ENCODE measurements at regions not wholly inside any gene's neighbourhood (a gene's known extent, or its start where the extent isn't known, plus 50 kb on each side); places are given as distances from the start of the nearest gene placed in this dataset.

- Histone ChIP-seq H3K79me2 (ENCODE audit: insufficient read depth, low read length) (no peaks in the 10 kb centered on the region), H3K27ac (ENCODE audit: low read depth, low read length, poor library complexity, severe bottlenecking) (no peak overlapping the region), H3K4me1 (ENCODE audit: insufficient read depth, low read length, severe bottlenecking) (no peaks in the 10 kb centered on the region), H3K9me3 (ENCODE audit: low read length) (no peaks in the 10 kb centered on the region), H3K4me3 (ENCODE audit: low read depth, low read length, poor library complexity, severe bottlenecking) (no peak overlapping the region), H2AFZ (ENCODE audit: low read length) (no peak overlapping the region), H3K9me2 (ENCODE audit: low read depth, low read length) (no peaks in the 10 kb centered on the region), H3F3A (ENCODE audit: insufficient read depth, low read length) (no peaks in the 10 kb centered on the region), H3K36me3 (ENCODE audit: insufficient read depth, low read length) (no peaks in the 10 kb centered on the region), H3K4me2 (ENCODE audit: low read length) (no peak overlapping the region), H3K27me3 (ENCODE audit: insufficient read depth, low read length) (no peaks in the 10 kb centered on the region), H3K9ac (ENCODE audit: low read length) (no peak overlapping the region), H4K20me1 (ENCODE audit: insufficient read depth, low read length) (no peaks in the 10 kb centered on the region)
- TF ChIP-seq, protein P1, sequence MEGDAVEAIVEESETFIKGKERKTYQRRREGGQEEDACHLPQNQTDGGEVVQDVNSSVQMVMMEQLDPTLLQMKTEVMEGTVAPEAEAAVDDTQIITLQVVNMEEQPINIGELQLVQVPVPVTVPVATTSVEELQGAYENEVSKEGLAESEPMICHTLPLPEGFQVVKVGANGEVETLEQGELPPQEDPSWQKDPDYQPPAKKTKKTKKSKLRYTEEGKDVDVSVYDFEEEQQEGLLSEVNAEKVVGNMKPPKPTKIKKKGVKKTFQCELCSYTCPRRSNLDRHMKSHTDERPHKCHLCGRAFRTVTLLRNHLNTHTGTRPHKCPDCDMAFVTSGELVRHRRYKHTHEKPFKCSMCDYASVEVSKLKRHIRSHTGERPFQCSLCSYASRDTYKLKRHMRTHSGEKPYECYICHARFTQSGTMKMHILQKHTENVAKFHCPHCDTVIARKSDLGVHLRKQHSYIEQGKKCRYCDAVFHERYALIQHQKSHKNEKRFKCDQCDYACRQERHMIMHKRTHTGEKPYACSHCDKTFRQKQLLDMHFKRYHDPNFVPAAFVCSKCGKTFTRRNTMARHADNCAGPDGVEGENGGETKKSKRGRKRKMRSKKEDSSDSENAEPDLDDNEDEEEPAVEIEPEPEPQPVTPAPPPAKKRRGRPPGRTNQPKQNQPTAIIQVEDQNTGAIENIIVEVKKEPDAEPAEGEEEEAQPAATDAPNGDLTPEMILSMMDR (IDR thresholded peaks at IDR 0.05; ENCODE audit: low read length): no peak
- no peak for TF ChIP-seq EZH2 (IDR thresholded peaks at IDR 0.05; ENCODE audit: borderline replicate concordance, low read length)
Measured at GRCh38 chr20:39631557-39631956, 669.4 kb downstream of the DHX35 start.

- Histone ChIP-seq H4K20me1 (ENCODE audit: insufficient read depth, low read length) (no peaks in the 10 kb centered on the region), H2AFZ (ENCODE audit: low read length) (no peak overlapping the region), H3K4me1 (ENCODE audit: insufficient read depth, low read length, severe bottlenecking) (no peaks in the 10 kb centered on the region), H3F3A (ENCODE audit: insufficient read depth, low read length) (no peaks in the 10 kb centered on the region), H3K9me3 (ENCODE audit: low read length) (no peaks in the 10 kb centered on the region), H3K27me3 (ENCODE audit: insufficient read depth, low read length) (no peaks in the 10 kb centered on the region), H3K9me2 (ENCODE audit: low read depth, low read length) (no peaks in the 10 kb centered on the region), H3K9ac (ENCODE audit: low read length) (no peak overlapping the region), H3K27ac (ENCODE audit: low read depth, low read length, poor library complexity, severe bottlenecking) (no peak overlapping the region), H3K36me3 (ENCODE audit: insufficient read depth, low read length) (no peaks in the 10 kb centered on the region), H3K4me2 (ENCODE audit: low read length) (no peak overlapping the region), H3K4me3 (ENCODE audit: low read depth, low read length, poor library complexity, severe bottlenecking) (no peak overlapping the region), H3K79me2 (ENCODE audit: insufficient read depth, low read length) (no peaks in the 10 kb centered on the region)
- TF ChIP-seq, protein P1 (IDR thresholded peaks at IDR 0.05; ENCODE audit: low read length): no peak
- TF ChIP-seq EZH2 (IDR thresholded peaks at IDR 0.05; ENCODE audit: borderline replicate concordance, low read length): no peak
Measured at GRCh38 chr20:39630215-39630908, 668.2 kb downstream of the DHX35 start.

DNA sequence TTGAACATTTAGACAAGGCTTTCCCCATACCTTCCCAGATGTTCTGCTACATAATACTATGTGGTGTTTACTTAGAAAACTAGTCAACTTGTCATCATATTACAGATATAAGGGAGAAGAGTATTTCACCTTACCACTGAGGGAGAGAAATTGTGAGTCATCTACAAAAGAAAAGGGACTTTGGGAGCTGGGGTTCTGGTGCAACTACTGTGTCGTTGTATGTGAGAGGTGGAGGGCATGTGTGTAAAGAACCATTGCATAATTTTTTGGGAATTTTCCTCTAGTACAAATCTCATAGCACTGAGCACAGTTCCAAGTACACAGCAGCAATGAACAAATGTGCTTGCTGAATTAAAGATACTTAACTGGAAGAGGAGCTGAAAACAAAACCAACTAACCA is 665.6 kb downstream of the DHX35 start:
- no peak overlapping the region for H3K4me2 ChIP-seq (ENCODE audit: low read length)
- H3K27ac ChIP-seq (ENCODE audit: low read depth, low read length, poor library complexity, severe bottlenecking): no peak overlapping the region
- H2AFZ ChIP-seq (ENCODE audit: low read length): no peak overlapping the region
- no peaks in the 10 kb centered on the region for H3K27me3 ChIP-seq (ENCODE audit: insufficient read depth, low read length)
- H3K9me3 ChIP-seq (ENCODE audit: low read length): no peaks in the 10 kb centered on the region
- no peaks in the 10 kb centered on the region for H3K9me2 ChIP-seq (ENCODE audit: low read depth, low read length)
- no peaks in the 10 kb centered on the region for H3K4me1 ChIP-seq (ENCODE audit: insufficient read depth, low read length, severe bottlenecking)
- H3K4me3 ChIP-seq (ENCODE audit: low read depth, low read length, poor library complexity, severe bottlenecking): no peak overlapping the region
- H4K20me1 ChIP-seq (ENCODE audit: insufficient read depth, low read length): no peaks in the 10 kb centered on the region
- H3K79me2 ChIP-seq (ENCODE audit: insufficient read depth, low read length): no peaks in the 10 kb centered on the region
- no peak overlapping the region for H3K9ac ChIP-seq (ENCODE audit: low read length)
- no peaks in the 10 kb centered on the region for H3K36me3 ChIP-seq (ENCODE audit: insufficient read depth, low read length)
- TF ChIP-seq, protein P1 (IDR thresholded peaks at IDR 0.05; ENCODE audit: low read length): no peak
- no peak for TF ChIP-seq EZH2 (IDR thresholded peaks at IDR 0.05; ENCODE audit: borderline replicate concordance, low read length)
- no peaks in the 10 kb centered on the region for H3F3A ChIP-seq (ENCODE audit: insufficient read depth, low read length)
